ENCODE measurements at regions not wholly inside any gene's neighbourhood (a gene's known extent, or its start where the extent isn't known, plus 50 kb on each side); places are given as distances from the start of the nearest gene placed in this dataset.

GRCh38 chr3:5437783-5438323 lies 250.3 kb downstream of the EDEM1 start (continued):
- no peak for TF ChIP-seq CHD2 (IDR thresholded peaks at IDR 0.05; ENCODE audit: low read depth, low read length)
- no peak for TF ChIP-seq CREBBP (IDR thresholded peaks at IDR 0.05; ENCODE audit: low read depth, low read length)
- TF ChIP-seq OTX1 (CRISPR knock-in tag; IDR thresholded peaks at IDR 0.05): no peak
- TF ChIP-seq RBBP5 (IDR thresholded peaks at IDR 0.05; ENCODE audit: borderline replicate concordance, insufficient read depth, low read length, poor library complexity, severe bottlenecking): no peak
- TF ChIP-seq, protein P1, sequence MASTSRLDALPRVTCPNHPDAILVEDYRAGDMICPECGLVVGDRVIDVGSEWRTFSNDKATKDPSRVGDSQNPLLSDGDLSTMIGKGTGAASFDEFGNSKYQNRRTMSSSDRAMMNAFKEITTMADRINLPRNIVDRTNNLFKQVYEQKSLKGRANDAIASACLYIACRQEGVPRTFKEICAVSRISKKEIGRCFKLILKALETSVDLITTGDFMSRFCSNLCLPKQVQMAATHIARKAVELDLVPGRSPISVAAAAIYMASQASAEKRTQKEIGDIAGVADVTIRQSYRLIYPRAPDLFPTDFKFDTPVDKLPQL (IDR thresholded peaks at IDR 0.05; ENCODE audit: extremely low read depth, insufficient read length): no peak
- no peak for TF ChIP-seq ZMIZ1 (IDR thresholded peaks at IDR 0.05; ENCODE audit: low read depth in 2 of 2, low read length in 2 of 2)
- TF ChIP-seq SMARCA4 (IDR thresholded peaks at IDR 0.05): peak; percentile 40; the same call in 1 of the 2 replicates
- peak; percentile 53 for TF ChIP-seq DACH1 (IDR thresholded peaks at IDR 0.05; ENCODE audit: partially characterized antibody)
- no peak for TF ChIP-seq KLF6 (CRISPR knock-in tag; IDR thresholded peaks at IDR 0.05; ENCODE audit: borderline replicate concordance)
- no peak for TF ChIP-seq TSC22D4 (tag; IDR thresholded peaks at IDR 0.05)
- no peak for TF ChIP-seq ZBED1 (IDR thresholded peaks at IDR 0.05)
- no peak for TF ChIP-seq ZBTB1 (CRISPR knock-in tag; IDR thresholded peaks at IDR 0.05; ENCODE audit: borderline replicate concordance, low read depth)
- peak; percentile 13; the same call in 1 of the 2 replicates for TF ChIP-seq SMARCC2 (IDR thresholded peaks at IDR 0.05; ENCODE audit: low read depth)
- TF ChIP-seq FOS (IDR thresholded peaks at IDR 0.05; ENCODE audit: extremely low read depth, insufficient read length): no peak
- no peak for TF ChIP-seq PRDM10 (IDR thresholded peaks at IDR 0.05; ENCODE audit: partially characterized antibody)
- 0 out of 2 replicates have a peak, but pooled peaks have one; percentile 21 for TF ChIP-seq CTBP1 (IDR thresholded peaks at IDR 0.05; ENCODE audit: borderline replicate concordance)
- no peak for TF ChIP-seq FOXJ3 (CRISPR knock-in tag; IDR thresholded peaks at IDR 0.05)
- no peak for TF ChIP-seq ZNF232 (CRISPR knock-in tag; IDR thresholded peaks at IDR 0.05)
- no peak; the same call in 1 of the 2 replicates for TF ChIP-seq TRIM28 (IDR thresholded peaks at IDR 0.05)
- TF ChIP-seq CXXC5 (CRISPR knock-in tag; IDR thresholded peaks at IDR 0.05): peak; percentile 18; the same call in 1 of the 2 replicates
- no peak for TF ChIP-seq PRMT5 (CRISPR knock-in tag; IDR thresholded peaks at IDR 0.05)
- no peak for TF ChIP-seq TEAD4 (IDR thresholded peaks at IDR 0.05; ENCODE audit: low read length)
- TF ChIP-seq TEAD4 (CRISPR knock-in tag; IDR thresholded peaks at IDR 0.05; ENCODE audit: borderline replicate concordance): no peak
- TF ChIP-seq SNIP1 (IDR thresholded peaks at IDR 0.05; ENCODE audit: low read depth): no peak
